Tibial nerve (tissue), 4 donors: ENCODE measurements at regions not wholly inside any gene's neighbourhood (a gene's known extent, or its start where the extent isn't known, plus 50 kb on each side); places are given as distances from the start of the nearest gene placed in this dataset.

Experiments used
- CTCF ChIP-seq, 5 experiments: fragments of 200-600 bp in 3 of 5; fragments of 450-650 bp in 2 of 5; sonication (generic) in 3 of 5; IDR thresholded peaks; one replicate each; pipeline ENCODE4 v1.5.1; 2016 to 2019; ENCODE audit warnings: antibody characterized with exemption in 5 of 5, mild to moderate bottlenecking in 3 of 5, moderate library complexity in 2 of 5
- EP300 ChIP-seq, 2 donors: sonication (generic); formaldehyde crosslinking; IDR thresholded peaks; one replicate each; pipeline ENCODE4 v1.6.1; 2017; ENCODE audit warnings: antibody characterized with exemption in 2 of 2, mild to moderate bottlenecking in 1 of 2
- POLR2A ChIP-seq, 2 donors: fragments of 450-650 bp; IDR thresholded peaks; one replicate each; pipeline ENCODE4 v1.6.1; 2017; ENCODE audit warnings: antibody characterized with exemption in 2 of 2, mild to moderate bottlenecking in 2 of 2, moderate library complexity in 2 of 2

DNA sequence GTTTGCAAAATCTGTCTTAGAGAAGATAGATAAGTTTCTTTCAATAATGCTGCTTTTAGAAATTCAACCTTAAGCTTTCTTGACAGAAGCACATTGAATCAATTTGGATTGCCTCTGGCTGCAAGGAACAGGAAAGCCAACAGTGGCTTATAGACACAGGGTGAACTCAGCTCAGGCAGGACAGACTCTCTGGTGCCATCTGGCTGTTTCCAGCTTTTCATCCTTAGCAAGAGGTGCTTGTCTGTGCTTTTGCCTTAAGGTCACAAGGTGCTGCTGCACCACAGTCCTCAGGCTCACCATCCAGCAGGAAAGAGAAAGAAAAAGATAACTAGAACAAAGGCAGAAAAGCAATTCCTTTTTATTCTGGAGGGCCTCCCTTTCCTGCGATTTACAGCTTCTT, 93.7 kb upstream of the ETS2 start:
- peak in 3 of 5 experiments; percentile 9 to 11 (median 11) for TF ChIP-seq CTCF (IDR thresholded peaks at IDR 0.05)
- TF ChIP-seq POLR2A (IDR thresholded peaks at IDR 0.05), result no peak
- no peak for TF ChIP-seq EP300 (IDR thresholded peaks at IDR 0.05)
